K562 (cell line): ENCODE measurements at regions not wholly inside any gene's neighbourhood (a gene's known extent, or its start where the extent isn't known, plus 50 kb on each side); places are given as distances from the start of the nearest gene placed in this dataset.

Source experiments
- ATAC-seq: fragments of 200-7000 bp; cut with Tn5 transposase; 3 replicates; pipeline ENCODE4 v1.9.1; 2020; ENCODE audit warnings: moderate library complexity
- BruUV-seq: library from RNA; stranded (reverse); fragments of 400-500 nt; replicated peaks from 2 replicates; lab custom pipeline; 2021; lab: Mats Ljungman, UMichigan
- CTCF ChIA-PET: fragments of 300-600 bp; formaldehyde crosslinking; extraction: SDS; loops from one replicate; lab custom pipeline; 2021; ENCODE audit warnings: low intra/inter-chr PET ratio; lab: Yijun Ruan, JAX
- POLR2A ChIA-PET: fragments of 300-600, 350-650 bp; sonication (Branson Sonifier 250); formaldehyde crosslinking; extraction: SDS; loops from one replicate; lab custom pipeline; 2021; ENCODE audit warnings: antibody characterized with exemption, inconsistent platforms; lab: Yijun Ruan, JAX
- DNase-seq, 4 experiments: peaks; one replicate each; pipeline versions ENCODE4 v3.0.0 to v3.0.0-alpha.2; 2011 to 2018; ENCODE audit warnings: low spot score in 3 of 4, mixed read lengths in 3 of 4; ENCODE audit errors: extremely low read depth in 1 of 4
- FAIRE-seq: peaks from 2 replicates; lab custom pipeline; 2011; peaks lifted over from hg19 to GRCh38; lab: Jason Lieb, UNC
- H2AFZ ChIP-seq: 2 replicates; pipeline ENCODE4 v1.6.0; 2011; ENCODE audit warnings: low read depth, low read length, control low read depth, inconsistent platforms
- H3K27ac ChIP-seq: fragments of 200-600 bp; 3 replicates; pipeline ENCODE4 v1.8.0; 2011; ENCODE audit warnings: low read depth, mild to moderate bottlenecking, control low read depth, inconsistent platforms, low read length, moderate library complexity, mixed read lengths; ENCODE audit errors: extremely low read depth
- H3K27me3 ChIP-seq, 2 experiments: fragments of 300-600 bp in 1 of 2; 2 replicates in 1 of 2; 3 replicates in 1 of 2; pipeline versions ENCODE4 v1.6.0 to v1.8.0; 2011; ENCODE audit warnings: inconsistent platforms in 2 of 2, low read length in 2 of 2, mild to moderate bottlenecking in 1 of 2, mixed read lengths in 1 of 2, moderate library complexity in 1 of 2; ENCODE audit not compliant: control insufficient read depth in 2 of 2, insufficient read depth in 2 of 2
- H3K36me3 ChIP-seq: fragments of 300-600 bp; 3 replicates; pipeline ENCODE4 v1.8.0; 2011; ENCODE audit warnings: mild to moderate bottlenecking, low read length, inconsistent platforms; ENCODE audit not compliant: control insufficient read depth, insufficient read depth
- H3K4me1 ChIP-seq, 2 experiments: fragments of 200-600 bp in 1 of 2; replicated peaks in 1 of 2; 2 replicates in 1 of 2; 3 replicates in 1 of 2; pipeline versions ENCODE4 v1.5.1 to v1.8.0; 2011; ENCODE audit warnings: inconsistent platforms in 2 of 2, low read length in 2 of 2, mild to moderate bottlenecking in 1 of 2, mixed read lengths in 1 of 2, moderate library complexity in 1 of 2; ENCODE audit not compliant: control insufficient read depth in 2 of 2, insufficient read depth in 2 of 2
- H3K4me2 ChIP-seq: 2 replicates; pipeline ENCODE4 v1.6.1; 2011; ENCODE audit warnings: low read length, control low read depth, inconsistent platforms, mixed read lengths; ENCODE audit not compliant: insufficient read depth
- H3K4me3 ChIP-seq: fragments of 200-600 bp; sonication (generic), shearing (Covaris generic); 2 replicates; pipeline ENCODE4 v1.5.1; 2016; ENCODE audit warnings: control low read depth, inconsistent platforms
- H3K79me2 ChIP-seq: fragments of 200-600 bp; 3 replicates; pipeline ENCODE4 v1.8.0; 2011; ENCODE audit warnings: low read length, inconsistent platforms; ENCODE audit not compliant: control insufficient read depth, insufficient read depth
- H3K9ac ChIP-seq, 2 experiments: 2 replicates each; pipeline versions ENCODE4 v1.6.0 to v1.6.1; 2011; ENCODE audit warnings: low read depth in 2 of 2, low read length in 2 of 2, control low read depth in 1 of 2, inconsistent platforms in 1 of 2, mild to moderate bottlenecking in 1 of 2, mixed read lengths in 1 of 2; ENCODE audit not compliant: insufficient read depth in 1 of 2
- H3K9me1 ChIP-seq: one replicate; pipeline ENCODE4 v1.6.0; 2011; ENCODE audit warnings: inconsistent platforms, mild to moderate bottlenecking, low read length, moderate library complexity; ENCODE audit not compliant: control insufficient read depth, insufficient read depth
- H3K9me3 ChIP-seq: replicated peaks from 2 replicates; pipeline ENCODE4 v1.5.1; 2011; ENCODE audit warnings: low read depth, low read length, inconsistent platforms; ENCODE audit not compliant: control insufficient read depth, insufficient read depth
- H4K20me1 ChIP-seq: replicated peaks from 2 replicates; pipeline ENCODE4 v1.6.1; 2011; ENCODE audit warnings: low read length, inconsistent platforms, mixed read lengths; ENCODE audit not compliant: control insufficient read depth, insufficient read depth
- ARID2 ChIP-seq: fragments of 450-650 bp; IDR thresholded peaks from 2 replicates; pipeline ENCODE4 v1.6.1; 2017; ENCODE audit warnings: antibody characterized with exemption, mild to moderate bottlenecking
- BCLAF1 ChIP-seq, 2 experiments: fragments of 450-650 bp in 1 of 2; IDR thresholded peaks; 2 replicates each; pipeline ENCODE4 v1.6.1; 2011 to 2017; ENCODE audit warnings: low read depth in 2 of 2, antibody characterized with exemption in 1 of 2, borderline replicate concordance in 1 of 2, low read length in 1 of 2, mild to moderate bottlenecking in 1 of 2, mixed read lengths in 1 of 2; ENCODE audit not compliant: control insufficient read depth in 1 of 2
- FOS ChIP-seq: IDR thresholded peaks from 3 replicates; pipeline ENCODE4 v1.6.1; 2011; ENCODE audit not compliant: insufficient read length; ENCODE audit errors: extremely low read depth
- FOXO4 ChIP-seq: fragments of 450-650 bp; formaldehyde crosslinking; IDR thresholded peaks from 2 replicates; pipeline ENCODE4 v1.4.0; 2020; ENCODE audit warnings: mild to moderate bottlenecking, moderate library complexity
- HMG20A ChIP-seq: fragments of 450-650 bp; formaldehyde crosslinking; conservative IDR thresholded peaks from 2 replicates; pipeline ENCODE4 v1.4.0; 2020; ENCODE audit warnings: mild to moderate bottlenecking, mixed read lengths
- MTF1 ChIP-seq: fragments of 250-450 bp; sonication (Bioruptor Pico); IDR thresholded peaks from 2 replicates; pipeline ENCODE4 v1.9.0; 2021; ENCODE audit warnings: moderate library complexity, mild to moderate bottlenecking, inconsistent platforms, borderline replicate concordance
- PRPF4 ChIP-seq: fragments of 200-400 bp; formaldehyde crosslinking; IDR thresholded peaks from one replicate; pipeline ENCODE4 v1.6.1; 2017; ENCODE audit warnings: low read length, low read depth, mild to moderate bottlenecking; ENCODE audit not compliant: insufficient read depth, poor library complexity, severe bottlenecking
- RAD51 ChIP-seq: fragments of 450-650 bp; IDR thresholded peaks from 2 replicates; pipeline ENCODE4 v1.7.1; 2016; ENCODE audit warnings: low read depth, mild to moderate bottlenecking, borderline replicate concordance
- RBM15 ChIP-seq: fragments of 200-400 bp; formaldehyde crosslinking; IDR thresholded peaks from 2 replicates; pipeline ENCODE4 v1.6.1; 2018; ENCODE audit warnings: mild to moderate bottlenecking, low read length, moderate library complexity; ENCODE audit not compliant: insufficient read depth
- ZNF24 ChIP-seq: fragments of 450-650 bp; IDR thresholded peaks from 2 replicates; pipeline ENCODE4 v1.6.1; 2016
- ZNF696 ChIP-seq: fragments of 250-450 bp; sonication (Bioruptor Pico); conservative IDR thresholded peaks from 2 replicates; pipeline ENCODE4 v1.4.0; 2020; ENCODE audit warnings: mild to moderate bottlenecking, moderate library complexity
- WGBS: fragments of 100-300 bp; shearing (Covaris generic); methylation state at CpG from one replicate; pipeline ENCODE4 v1.1.6; 2016; ENCODE audit warnings: low coverage, mixed read lengths; ENCODE audit not compliant: insufficient coverage; ENCODE audit errors: missing lambda C conversion rate; 5-methylcytosine and 5-hydroxymethylcytosine counted together
- in situ Hi-C: fragments of 300-500 bp; cut with MboI; formaldehyde crosslinking; loops from 4 replicates; pipeline ENCODE4 v1.15.0; 2018; ENCODE audit warnings: inconsistent platforms, mixed read lengths
- intact Hi-C: fragments of 100-400 bp; cut with micrococcal nuclease; formaldehyde crosslinking; loops from 2 replicates; pipeline ENCODE4 v1.14.2; 2022

- DNase-seq, result no peak
- Histone ChIP-seq H3K27ac (no peak overlapping the region), H2AFZ (no peak overlapping the region), H3K9me1 (no peaks in the 10 kb centered on the region), H3K4me3 (no peak overlapping the region), H3K4me2 (no peak overlapping the region), H3K4me1 (peaks cover 0 to 14% of the 10 kb centered on the region in 2 experiments; a peak in 2 of 5 replicates), H3K36me3 (no peaks in the 10 kb centered on the region), H3K9me3 (no peaks in the 10 kb centered on the region), H3K27me3 (no peaks in the 10 kb centered on the region), H4K20me1 (no peaks in the 10 kb centered on the region), H3K9ac (0 out of 4 replicates have a peak overlapping the region, but pooled peaks of 1 of the 2 experiments have one; percentile 4), H3K79me2 (no peaks in the 10 kb centered on the region)
- ChIA-PET POLR2A (no interaction called here), CTCF (no interaction called here)
- BruUV-seq, result no TSS peak
- no peak for ATAC-seq
- no peak for TF ChIP-seq RAD51
- TF ChIP-seq FOS, result no peak
- WGBS, result 74% methylated on average over 11 of the region's 13 CpGs
- FAIRE-seq, result no peak
- intact Hi-C loops, result loop anchor here (1.0 kb wide), 1 partner anchor 21 kb away; no protein-coding TSS in a partner anchor
- in situ Hi-C loops, result no loop called here
Observed at GRCh38 chr2:241956521-241957110, 87.1 kb downstream of the RTP5 start.

GRCh38 chr2:241957276-241957675, 87.7 kb downstream of the RTP5 start:
- intact Hi-C loops, result loop anchor here (1.0 kb wide), 1 partner anchor 20 kb away; no protein-coding TSS in a partner anchor
- no peaks in the 10 kb centered on the region for H3K9me1 ChIP-seq
- ATAC-seq, result no peak
- no peak for DNase-seq
- BruUV-seq, result no TSS peak
- no peak overlapping the region for H3K4me3 ChIP-seq
- H3K27ac ChIP-seq, result no peak overlapping the region
- ChIA-PET CTCF (no interaction called here), POLR2A (no interaction called here)
- no peaks in the 10 kb centered on the region for H4K20me1 ChIP-seq
- in situ Hi-C loops, result no loop called here
- FAIRE-seq, result no peak
- WGBS, result 50% methylated on average over 12 of the region's 14 CpGs
- peak overlapping the region in 1 of 2 experiments; percentile 26; a peak in 1 of 4 replicates for H3K9ac ChIP-seq
- H3K27me3 ChIP-seq, result no peaks in the 10 kb centered on the region
- H3K36me3 ChIP-seq, result no peaks in the 10 kb centered on the region
- H3K79me2 ChIP-seq, result no peaks in the 10 kb centered on the region
- peaks cover 0 to 10% of the 10 kb centered on the region in 2 experiments; a peak in 2 of 5 replicates for H3K4me1 ChIP-seq
- H3K4me2 ChIP-seq, result no peak overlapping the region
- no peaks in the 10 kb centered on the region for H3K9me3 ChIP-seq
- no peak overlapping the region for H2AFZ ChIP-seq
- TF ChIP-seq ZNF24 (no peak), PRPF4 (no peak), HMG20A (CRISPR knock-in tag) (no peak), ZNF696 (CRISPR knock-in tag) (no peak), RBM15 (no peak), MTF1 (CRISPR knock-in tag) (no peak), ARID2 (no peak), FOXO4 (no peak), BCLAF1 (IDR thresholded peaks at IDR 0.05; ENCODE audit: borderline replicate concordance in 1 of 2, control insufficient read depth in 1 of 2, low read depth in 2 of 2, low read length in 1 of 2) (no peak)
